8988T (cell line): ENCODE measurements at regions not wholly inside any gene's neighbourhood (a gene's known extent, or its start where the extent isn't known, plus 50 kb on each side); places are given as distances from the start of the nearest gene placed in this dataset.
"Not testable (repeated sequence)": the region's sequence is repeated elsewhere in the genome, so short reads cannot be mapped to it uniquely, and the experiment has no call there.

Source experiments
- DNase-seq: peaks from one replicate; pipeline ENCODE4 v3.0.0; 2011

- DNase-seq: no peak
Observed at GRCh38 chr2:107737756-107738155, 88.9 kb upstream of the RGPD4 start.

- DNase-seq: no peak
Observed at GRCh38 chr2:107738266-107738665, 88.4 kb upstream of the RGPD4 start.

GRCh38 chr2:107740300-107740699 is 86.4 kb upstream of the RGPD4 start:
- no peak for DNase-seq

- no peak for DNase-seq
Observed at GRCh38 chr2:107742460-107743027, 84.1 kb upstream of the RGPD4 start.

- DNase-seq: no peak
Observed at GRCh38 chr2:107743274-107743673, 83.4 kb upstream of the RGPD4 start.

GRCh38 chr2:107745100-107745499 is 81.6 kb upstream of the RGPD4 start:
- no peak for DNase-seq

GRCh38 chr2:107746552-107747198 is 80.0 kb upstream of the RGPD4 start:
- not testable (repeated sequence) for DNase-seq

GRCh38 chr2:107747199-107747963 is 79.3 kb upstream of the RGPD4 start:
- DNase-seq: not testable (repeated sequence)

GRCh38 chr2:107747964-107748583 is 78.6 kb upstream of the RGPD4 start:
- no peak for DNase-seq

GRCh38 chr2:107751936-107752335 is 74.8 kb upstream of the RGPD4 start:
- DNase-seq: no peak

- not testable (repeated sequence) for DNase-seq
Observed at GRCh38 chr2:107753806-107754205, 72.9 kb upstream of the RGPD4 start.

GRCh38 chr2:107757223-107757622 is 69.5 kb upstream of the RGPD4 start:
- DNase-seq: no peak

GRCh38 chr2:107760620-107761364 is 65.9 kb upstream of the RGPD4 start:
- no peak for DNase-seq

- no peak for DNase-seq
Observed at GRCh38 chr2:107772353-107772752, 54.3 kb upstream of the RGPD4 start.

GRCh38 chr2:107775211-107775610 is 51.5 kb upstream of the RGPD4 start:
- no peak for DNase-seq

- DNase-seq: no peak
Observed at GRCh38 chr2:107775791-107776190, 50.9 kb upstream of the RGPD4 start.

- no peak for DNase-seq
Observed at GRCh38 chr2:107776362-107776761, 50.3 kb upstream of the RGPD4 start.
